PC-3 (cell line): ENCODE measurements at regions not wholly inside any gene's neighbourhood (a gene's known extent, or its start where the extent isn't known, plus 50 kb on each side); places are given as distances from the start of the nearest gene placed in this dataset.

ENCODE experiments used
- CTCF ChIP-seq: fragments of 300-600 bp; sonication (generic); conservative IDR thresholded peaks from 2 replicates; pipeline ENCODE4 v1.5.1; 2017; ENCODE audit warnings: antibody characterized with exemption, low read depth, mild to moderate bottlenecking, low read length
- EZH2phosphoT487 ChIP-seq: fragments of 300-600 bp; sonication (generic); IDR thresholded peaks from 2 replicates; pipeline ENCODE4 v1.6.1; 2018; ENCODE audit warnings: mild to moderate bottlenecking, antibody characterized with exemption, low read length, borderline replicate concordance

- TF ChIP-seq CTCF, result no peak
- no peak for TF ChIP-seq EZH2phosphoT487
These were observed 302.4 kb upstream of the GIMD1 start for GRCh38 chr4:106670976-106671375.
